ENCODE measurements at regions not wholly inside any gene's neighbourhood (a gene's known extent, or its start where the extent isn't known, plus 50 kb on each side); places are given as distances from the start of the nearest gene placed in this dataset.

DNA sequence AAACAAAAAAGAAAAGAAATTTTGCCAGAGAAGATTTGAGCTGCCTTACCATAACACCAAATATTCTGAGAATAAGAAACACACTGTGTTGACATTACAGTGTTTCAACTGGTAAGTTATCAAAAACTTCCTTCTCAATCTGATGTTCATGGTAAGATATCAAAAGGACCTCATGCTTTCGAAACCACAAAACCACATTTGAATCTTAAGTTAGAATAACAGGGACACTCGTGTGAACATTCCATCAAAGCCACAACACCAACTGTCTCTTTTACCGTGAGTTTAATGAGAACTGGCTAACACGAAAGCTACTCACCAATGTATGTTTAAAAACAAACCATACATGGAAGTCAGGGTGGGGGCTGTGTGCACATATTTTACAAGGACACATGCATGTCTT is 73.0 kb upstream of the OPRM1 start:
- no peaks in the 10 kb centered on the region for H4K20me1 ChIP-seq (ENCODE audit: insufficient read depth, low read length)
- H3K56ac ChIP-seq (ENCODE audit: extremely low read depth, insufficient read depth, low read length), result no peak overlapping the region
- intact Hi-C loops (cut with micrococcal nuclease) (no loop called here), in situ Hi-C loops (cut with MboI; ENCODE audit: low sequenced_read_pairs) (no loop called here), dilution Hi-C loops (cut with HindIII; ENCODE audit: low sequenced_read_pairs, unreplicated experiment) (no loop called here)
- no CpG with 5 or more reads among the region's 4 CpGs for WGBS, 2 experiments (ENCODE audit: extremely low coverage in 2 of 2, insufficient read length in 1 of 2)
- H2AK9ac ChIP-seq (replicated peaks; ENCODE audit: low read depth, low read length, poor library complexity), result no peak overlapping the region
- no peak overlapping the region for H2BK120ac ChIP-seq (ENCODE audit: low read depth, low read length)
- POLR2A ChIA-PET (ENCODE audit: unreplicated experiment), result no interaction called here
- no peaks in the 10 kb centered on the region for H3K36me3 ChIP-seq (ENCODE audit: control insufficient read depth, insufficient read depth, low read length)
- H4K5ac ChIP-seq (ENCODE audit: low read depth, low read length), result no peak overlapping the region
- H2BK15ac ChIP-seq (ENCODE audit: low read depth, low read length), result no peak overlapping the region
- no peak overlapping the region for H3K23ac ChIP-seq (ENCODE audit: low read depth, low read length)
- H4K91ac ChIP-seq (ENCODE audit: insufficient read depth, low read depth, low read length), result no peak overlapping the region
- H3K4me1 ChIP-seq (ENCODE audit: control insufficient read depth, insufficient read depth, low read length), result no peaks in the 10 kb centered on the region
- DNase-seq, result no peak
- no peak overlapping the region for H3K4me3 ChIP-seq (ENCODE audit: insufficient read depth, low read depth, low read length)
- H3K9me3 ChIP-seq (ENCODE audit: control insufficient read depth, insufficient read depth, low read length), result no peaks in the 10 kb centered on the region; the same call in 1 of the 2 replicates
- H3K27me3 ChIP-seq (ENCODE audit: control insufficient read depth, insufficient read depth, low read length), result no peaks in the 10 kb centered on the region
- H3K18ac ChIP-seq (ENCODE audit: low read depth, low read length), result no peak overlapping the region
- H2AK5ac ChIP-seq (ENCODE audit: low read depth, low read length), result no peak overlapping the region
- CTCF ChIA-PET, result no interaction called here
- no peaks in the 10 kb centered on the region for H3K79me1 ChIP-seq (ENCODE audit: low read depth in 1 of 2, low read length in 2 of 2)
- no peak overlapping the region for H4K8ac ChIP-seq (ENCODE audit: low read depth in 2 of 2, low read length in 2 of 2)
- no TSS peak for BruUV-seq (replicated peaks)
- no peak overlapping the region for H2BK5ac ChIP-seq (ENCODE audit: low read depth, low read length, poor library complexity, severe bottlenecking)
- H3K4me2 ChIP-seq (ENCODE audit: low read depth, low read length), result no peak overlapping the region
- no peak for ATAC-seq (ENCODE audit: low read depth)
- no peak overlapping the region for H3K9ac ChIP-seq (ENCODE audit: low read depth, low read length)
- no peak for TF ChIP-seq RCOR1 (IDR thresholded peaks at IDR 0.05; ENCODE audit: insufficient replicate concordance, low read length)
- TF ChIP-seq, protein P1, sequence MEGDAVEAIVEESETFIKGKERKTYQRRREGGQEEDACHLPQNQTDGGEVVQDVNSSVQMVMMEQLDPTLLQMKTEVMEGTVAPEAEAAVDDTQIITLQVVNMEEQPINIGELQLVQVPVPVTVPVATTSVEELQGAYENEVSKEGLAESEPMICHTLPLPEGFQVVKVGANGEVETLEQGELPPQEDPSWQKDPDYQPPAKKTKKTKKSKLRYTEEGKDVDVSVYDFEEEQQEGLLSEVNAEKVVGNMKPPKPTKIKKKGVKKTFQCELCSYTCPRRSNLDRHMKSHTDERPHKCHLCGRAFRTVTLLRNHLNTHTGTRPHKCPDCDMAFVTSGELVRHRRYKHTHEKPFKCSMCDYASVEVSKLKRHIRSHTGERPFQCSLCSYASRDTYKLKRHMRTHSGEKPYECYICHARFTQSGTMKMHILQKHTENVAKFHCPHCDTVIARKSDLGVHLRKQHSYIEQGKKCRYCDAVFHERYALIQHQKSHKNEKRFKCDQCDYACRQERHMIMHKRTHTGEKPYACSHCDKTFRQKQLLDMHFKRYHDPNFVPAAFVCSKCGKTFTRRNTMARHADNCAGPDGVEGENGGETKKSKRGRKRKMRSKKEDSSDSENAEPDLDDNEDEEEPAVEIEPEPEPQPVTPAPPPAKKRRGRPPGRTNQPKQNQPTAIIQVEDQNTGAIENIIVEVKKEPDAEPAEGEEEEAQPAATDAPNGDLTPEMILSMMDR (conservative IDR thresholded peaks at IDR 0.05; ENCODE audit: low read depth, low read length), result no peak
- H3K4ac ChIP-seq (ENCODE audit: low read depth, low read length), result no peak overlapping the region
- no peak overlapping the region for H3K14ac ChIP-seq (replicated peaks; ENCODE audit: low read depth, low read length)
- no peak overlapping the region for H2AFZ ChIP-seq (replicated peaks; ENCODE audit: low read length, poor library complexity)
- H3K9me1 ChIP-seq (ENCODE audit: insufficient read depth, low read length), result no peaks in the 10 kb centered on the region
- no peak overlapping the region for H3K27ac ChIP-seq (ENCODE audit: insufficient read depth, low read length)
- H2BK20ac ChIP-seq (ENCODE audit: low read depth, low read length), result no peak overlapping the region
